DND-41 (cell line): ENCODE measurements at regions not wholly inside any gene's neighbourhood (a gene's known extent, or its start where the extent isn't known, plus 50 kb on each side); places are given as distances from the start of the nearest gene placed in this dataset.
A peak's percentile ranks its signal among the peaks of the same experiment; 100 is the strongest.

Experiments
- ATAC-seq: fragments of 200-7000 bp; cut with Tn5 transposase; 3 replicates; pipeline ENCODE4 v1.9.1; 2021; ENCODE audit warnings: low read depth; ENCODE audit not compliant: insufficient read depth
- DNase-seq: peaks from one replicate; pipeline ENCODE4 v3.0.0-alpha.2; 2020
- H2AFZ ChIP-seq: 2 replicates; pipeline ENCODE4 v1.6.0; 2012; ENCODE audit warnings: low read depth, low read length
- H3K27ac ChIP-seq: 2 replicates; pipeline ENCODE4 v1.5.1; 2012; ENCODE audit warnings: low read length, inconsistent platforms
- H3K27me3 ChIP-seq: fragments of 200-600 bp; sonication (generic); 2 replicates; pipeline ENCODE4 v1.6.0; 2012; ENCODE audit warnings: low read length, mild to moderate bottlenecking, inconsistent platforms; ENCODE audit not compliant: insufficient read depth, poor library complexity
- H3K36me3 ChIP-seq: 2 replicates; pipeline ENCODE4 v1.5.1; 2012; ENCODE audit warnings: low read length, inconsistent platforms; ENCODE audit not compliant: insufficient read depth
- H3K4me1 ChIP-seq: 2 replicates; pipeline ENCODE4 v1.5.1; 2012; ENCODE audit warnings: mild to moderate bottlenecking, low read length; ENCODE audit not compliant: insufficient read depth
- H3K4me2 ChIP-seq: 2 replicates; pipeline ENCODE4 v1.6.0; 2012; ENCODE audit warnings: mild to moderate bottlenecking, moderate library complexity, low read length, inconsistent platforms; ENCODE audit not compliant: insufficient read depth
- H3K4me3 ChIP-seq, 2 experiments: fragments of 200-600 bp in 1 of 2; shearing (Covaris generic) in 1 of 2; 2 replicates each; pipeline ENCODE4 v1.5.1; 2012 to 2016; ENCODE audit warnings: inconsistent platforms in 2 of 2, low read length in 2 of 2, mild to moderate bottlenecking in 2 of 2, low read depth in 1 of 2, moderate library complexity in 1 of 2
- H3K79me2 ChIP-seq: 2 replicates; pipeline ENCODE4 v1.6.0; 2012; ENCODE audit warnings: low read length, inconsistent platforms; ENCODE audit not compliant: insufficient read depth
- H3K9ac ChIP-seq: 2 replicates; pipeline ENCODE4 v1.6.0; 2012; ENCODE audit warnings: low read depth, mild to moderate bottlenecking, inconsistent platforms, low read length, moderate library complexity
- H3K9me3 ChIP-seq: 2 replicates; pipeline ENCODE4 v1.5.1; 2012; ENCODE audit warnings: low read length, moderate library complexity, mild to moderate bottlenecking, inconsistent platforms; ENCODE audit not compliant: insufficient read depth, severe bottlenecking
- H4K20me1 ChIP-seq: 2 replicates; pipeline ENCODE4 v1.6.0; 2012; ENCODE audit warnings: low read length; ENCODE audit not compliant: insufficient read depth
- CTCF ChIP-seq: IDR thresholded peaks from 2 replicates; pipeline ENCODE4 v1.5.1; 2012; ENCODE audit warnings: borderline replicate concordance, low read length, moderate library complexity, mild to moderate bottlenecking; ENCODE audit not compliant: poor library complexity, severe bottlenecking; ENCODE audit errors: extremely low read depth
- EZH2 ChIP-seq: IDR thresholded peaks from 3 replicates; pipeline ENCODE4 v1.6.1; 2012; ENCODE audit warnings: borderline replicate concordance, low read depth, mild to moderate bottlenecking, moderate library complexity, low read length, inconsistent platforms; ENCODE audit not compliant: severe bottlenecking

GRCh38 chr21:22342889-22343288 lies 1344.7 kb downstream of the NCAM2 start:
- no peaks in the 10 kb centered on the region for H3K27me3 ChIP-seq
- no peaks in the 10 kb centered on the region for H3K36me3 ChIP-seq
- TF ChIP-seq EZH2 (no peak), CTCF (no peak)
- H3K4me1 ChIP-seq, result peaks cover 35% of the 10 kb centered on the region
- peak overlapping the region; percentile 30 for H3K9ac ChIP-seq
- peak overlapping the region; percentile 73 for H3K27ac ChIP-seq
- no peaks in the 10 kb centered on the region for H3K79me2 ChIP-seq
- H3K4me3 ChIP-seq, result peak overlapping the region in 1 of 2 experiments; percentile 16; a peak in 1 of 4 replicates
- H3K9me3 ChIP-seq, result peaks cover 8% of the 10 kb centered on the region
- peak overlapping the region; percentile 55; the same call in 1 of the 2 replicates for H2AFZ ChIP-seq
- no peaks in the 10 kb centered on the region for H4K20me1 ChIP-seq
- peak overlapping the region; percentile 49 for H3K4me2 ChIP-seq
- peak; percentile 73 for DNase-seq
- peak; percentile 87 for ATAC-seq

- ATAC-seq (peak; percentile 73), DNase-seq (peak; percentile 40)
- Histone ChIP-seq H3K9me3 (peaks cover 8% of the 10 kb centered on the region), H3K79me2 (no peaks in the 10 kb centered on the region), H3K27me3 (no peaks in the 10 kb centered on the region), H3K9ac (peak overlapping the region; percentile 30), H3K4me2 (peak overlapping the region; percentile 49), H4K20me1 (no peaks in the 10 kb centered on the region), H3K4me3 (peak overlapping the region in 1 of 2 experiments; percentile 16; a peak in 1 of 4 replicates), H3K4me1 (peaks cover 35% of the 10 kb centered on the region), H3K36me3 (no peaks in the 10 kb centered on the region), H2AFZ (peak overlapping the region; percentile 55), H3K27ac (peak overlapping the region; percentile 73)
- TF ChIP-seq EZH2 (no peak), CTCF (no peak)
Observed at GRCh38 chr21:22343303-22343702, 1345.1 kb downstream of the NCAM2 start.

- Histone ChIP-seq H3K9ac (peak overlapping the region; percentile 30), H3K79me2 (no peaks in the 10 kb centered on the region), H3K27ac (peak overlapping the region; percentile 73), H3K4me2 (peak overlapping the region; percentile 49), H3K9me3 (peaks cover 8% of the 10 kb centered on the region), H3K36me3 (no peaks in the 10 kb centered on the region), H3K4me3 (no peak overlapping the region), H3K4me1 (peaks cover 35% of the 10 kb centered on the region), H2AFZ (peak overlapping the region; percentile 55), H4K20me1 (no peaks in the 10 kb centered on the region), H3K27me3 (no peaks in the 10 kb centered on the region)
- no peak for DNase-seq
- no peak for ATAC-seq
- TF ChIP-seq EZH2, result no peak
- TF ChIP-seq CTCF, result peak; percentile 26
Observed at GRCh38 chr21:22343721-22344120, 1345.5 kb downstream of the NCAM2 start.
